NCI-H146 treated with DMSO at 0.1 percent for 48 hours (cell line): ENCODE measurements at regions not wholly inside any gene's neighbourhood (a gene's known extent, or its start where the extent isn't known, plus 50 kb on each side); places are given as distances from the start of the nearest gene placed in this dataset.
"Not testable (repeated sequence)": the region's sequence is repeated elsewhere in the genome, so short reads cannot be mapped to it uniquely, and the experiment has no call there.

Experiments used
- DNase-seq: peaks from one replicate; lab custom pipeline; 2025; ENCODE audit not compliant: unreplicated experiment; lab: John Stamatoyannopoulos, UW

- DNase-seq: no peak
Measured at GRCh38 chr5:176134529-176135223, 103.5 kb upstream of the SIMC1 start.

- not testable (repeated sequence) for DNase-seq
Measured at GRCh38 chr5:176140138-176140537, 98.1 kb upstream of the SIMC1 start.

GRCh38 chr5:176144508-176144907 is 93.7 kb upstream of the SIMC1 start:
- DNase-seq: no peak

DNA sequence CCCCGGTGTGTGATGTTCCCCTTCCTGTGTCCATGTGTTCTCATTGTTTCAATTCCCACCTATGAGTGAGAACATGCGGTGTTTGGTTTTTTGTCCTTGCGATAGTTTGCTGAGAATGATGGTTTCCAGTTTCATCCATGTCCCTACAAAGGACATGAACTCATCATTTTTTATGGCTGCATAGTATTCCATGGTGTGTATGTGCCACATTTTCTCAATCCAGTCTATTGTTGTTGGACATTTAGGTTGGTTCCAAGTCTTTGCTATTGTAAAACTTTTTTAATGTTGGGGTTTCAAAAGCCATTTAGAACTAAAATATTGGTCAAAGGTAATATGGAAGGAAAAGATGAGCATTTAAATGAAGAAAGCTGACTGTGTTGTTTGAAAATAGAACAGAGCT is 88.3 kb upstream of the SIMC1 start:
- not testable (repeated sequence) for DNase-seq

DNA sequence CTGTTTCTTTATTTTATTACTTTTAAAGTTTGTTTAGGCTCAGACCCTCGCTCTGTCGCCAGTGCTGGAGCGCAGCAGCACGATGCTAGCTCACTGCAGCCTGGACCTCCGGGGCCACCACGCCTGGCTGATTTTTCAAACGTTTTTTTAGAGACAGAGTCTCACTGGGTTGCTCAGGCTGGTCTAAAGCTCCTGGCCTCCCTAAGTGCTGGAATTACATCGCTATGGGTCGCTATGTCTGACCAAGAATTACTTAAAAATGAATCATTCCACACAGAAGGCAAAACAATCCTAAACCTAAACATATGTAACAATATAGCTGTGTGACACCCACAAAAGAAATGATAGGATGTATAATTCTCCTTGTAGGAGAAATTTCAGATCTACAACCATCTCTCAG is 86.9 kb upstream of the SIMC1 start:
- DNase-seq: no peak

DNA sequence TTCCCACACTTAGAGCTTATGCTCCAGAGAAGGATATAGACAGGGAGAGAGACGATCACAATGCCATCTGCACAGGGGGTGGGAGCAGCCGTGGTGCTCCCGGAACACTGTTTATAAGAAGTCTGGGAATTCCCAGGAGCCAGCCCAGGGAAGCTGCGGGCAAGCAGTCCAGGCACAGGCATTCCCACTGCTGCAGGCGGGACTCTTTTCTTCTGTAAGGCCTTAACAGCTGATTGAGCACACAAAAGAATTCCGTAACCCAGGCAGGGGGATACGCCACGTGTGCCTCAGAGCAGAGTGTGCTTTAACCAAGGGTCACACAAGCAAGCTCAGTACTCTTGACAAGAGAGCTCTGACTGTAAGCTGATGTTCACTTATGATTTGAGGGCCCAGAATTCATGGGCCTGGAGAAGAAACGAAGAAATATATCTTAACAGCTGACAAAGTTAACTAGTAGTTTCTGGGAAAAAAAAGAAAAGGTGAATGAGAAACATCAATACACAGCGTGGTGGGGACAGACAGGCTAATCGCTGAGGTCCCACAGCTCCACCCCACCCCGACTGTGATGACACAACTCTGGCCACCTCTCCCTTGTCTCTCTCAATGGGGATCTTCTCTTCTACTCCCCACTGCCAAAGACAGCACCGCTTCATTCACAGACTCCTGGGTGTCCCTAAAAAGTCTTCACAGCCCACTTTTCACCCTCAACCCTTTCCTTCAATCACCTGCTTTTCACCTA is 85.9 kb upstream of the SIMC1 start:
- DNase-seq: no peak

- DNase-seq: no peak
Measured at GRCh38 chr5:176152930-176153311, 85.3 kb upstream of the SIMC1 start.

DNA sequence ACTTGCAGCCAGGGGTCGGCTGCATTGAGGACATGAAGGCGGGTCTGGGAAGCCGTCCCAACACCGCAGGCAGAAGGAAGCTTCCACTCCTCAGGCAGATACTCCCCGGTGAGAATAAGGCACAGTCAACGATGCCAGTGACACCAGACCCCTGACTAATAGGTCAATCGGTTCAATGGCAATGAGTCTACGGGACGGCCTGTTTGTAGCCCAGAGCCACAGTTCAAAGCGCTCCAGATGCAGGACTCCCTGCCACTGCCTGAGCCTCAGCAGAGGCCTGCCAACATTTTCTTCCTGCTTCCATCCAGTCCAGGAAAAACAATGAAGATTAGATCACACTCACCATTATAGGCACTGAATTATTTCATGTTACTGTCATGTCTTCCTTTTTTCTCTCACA is 84.5 kb upstream of the SIMC1 start:
- DNase-seq: no peak

- no peak for DNase-seq
Measured at GRCh38 chr5:176154821-176155220, 83.4 kb upstream of the SIMC1 start.

DNA sequence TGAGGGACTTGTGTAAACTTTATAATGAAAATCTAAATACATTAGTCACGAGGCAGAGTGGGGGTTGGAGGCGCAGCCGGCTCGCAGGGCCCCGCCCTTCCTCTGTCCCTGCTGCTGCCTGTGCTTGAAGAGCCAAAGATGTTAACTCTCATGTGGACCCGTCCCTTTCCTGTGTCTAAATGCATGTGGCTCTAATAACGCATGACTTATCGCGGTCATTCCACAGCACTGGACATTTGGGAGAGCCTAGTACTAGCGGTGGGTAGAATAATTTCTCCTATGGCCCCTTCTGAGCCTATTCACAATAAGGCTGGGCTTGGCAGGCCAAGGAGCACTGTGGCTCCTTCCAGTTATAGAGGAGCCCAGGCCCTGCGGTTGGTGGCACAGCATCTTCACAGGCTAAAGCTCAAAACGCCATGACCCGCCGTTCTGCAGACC is 82.3 kb upstream of the SIMC1 start:
- DNase-seq: no peak

- no peak for DNase-seq
Measured at GRCh38 chr5:176157656-176158055, 80.6 kb upstream of the SIMC1 start.

GRCh38 chr5:176161431-176161830 is 76.8 kb upstream of the SIMC1 start:
- DNase-seq: no peak

DNA sequence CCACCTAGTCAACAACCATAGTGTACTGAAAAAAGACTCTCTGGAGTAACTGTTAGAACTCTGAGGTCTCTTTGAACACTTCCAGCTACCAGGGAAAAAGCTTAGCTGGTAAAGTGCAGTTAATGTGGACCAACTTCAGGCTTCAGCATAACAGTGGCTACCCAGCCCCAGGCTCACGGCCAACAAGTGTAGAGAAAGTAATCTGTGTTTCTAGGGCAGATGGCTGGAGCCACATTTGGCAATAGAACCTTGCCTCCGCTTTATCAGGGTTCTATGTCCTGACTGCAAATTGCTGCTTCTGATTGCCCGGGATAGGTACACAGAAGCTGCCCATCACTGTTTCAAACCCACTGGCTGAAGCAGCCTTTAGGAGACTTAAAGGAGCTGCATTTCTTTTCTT is 76.0 kb upstream of the SIMC1 start:
- DNase-seq: no peak

- no peak for DNase-seq
Measured at GRCh38 chr5:176162888-176163287, 75.3 kb upstream of the SIMC1 start.

DNA sequence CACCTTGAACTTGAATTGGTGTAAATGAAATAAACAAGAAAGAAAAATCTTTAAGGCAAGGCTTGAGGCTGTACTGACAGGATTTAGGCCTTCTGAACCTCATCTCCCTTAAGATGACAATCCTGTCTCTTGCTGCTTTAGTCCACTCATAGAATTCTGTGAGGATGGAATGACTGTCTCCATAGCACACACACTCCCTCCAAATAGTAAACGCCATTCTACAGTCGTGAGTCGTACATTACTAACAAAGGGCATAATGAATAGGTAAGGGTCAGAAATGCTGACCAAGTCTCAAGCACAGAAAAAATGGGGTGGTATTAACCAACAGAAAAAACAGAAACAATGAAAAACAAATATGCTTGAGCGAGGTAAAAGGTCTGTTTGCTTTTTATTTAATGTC is 71.8 kb upstream of the SIMC1 start:
- no peak for DNase-seq

- no peak for DNase-seq
Measured at GRCh38 chr5:176167800-176168199, 70.4 kb upstream of the SIMC1 start.

DNA sequence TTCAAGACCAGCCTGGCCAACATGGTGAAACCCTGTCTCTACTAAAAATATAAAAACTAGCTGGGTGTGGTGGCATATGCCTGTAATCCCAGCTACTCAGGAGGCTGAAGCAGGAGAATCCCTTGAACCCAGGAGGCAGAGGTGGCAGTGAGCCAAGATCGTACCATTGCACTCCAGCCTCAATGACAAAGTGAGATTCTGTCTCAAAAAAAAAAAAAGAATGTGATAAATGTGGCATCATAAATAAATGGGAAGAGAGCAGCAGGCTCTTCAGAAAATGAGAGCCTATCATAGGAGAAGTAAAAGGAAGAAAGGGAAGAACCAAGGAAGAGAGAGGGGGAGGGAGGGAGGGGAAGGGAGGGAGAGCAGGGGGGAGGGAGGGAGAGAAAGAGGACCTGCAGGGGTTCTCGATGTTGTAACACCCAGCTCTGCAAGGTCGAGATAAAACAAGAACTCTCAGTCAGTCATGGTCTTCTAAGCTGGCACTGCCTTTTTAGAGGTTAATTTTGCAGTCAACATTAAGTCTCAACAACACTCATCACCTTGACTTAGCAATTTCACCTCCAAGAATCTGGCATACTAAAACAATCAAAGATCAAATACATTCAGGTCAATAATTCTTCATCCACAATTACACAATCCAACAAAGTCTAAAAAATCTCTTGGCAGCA is 68.7 kb upstream of the SIMC1 start:
- no peak for DNase-seq

DNA sequence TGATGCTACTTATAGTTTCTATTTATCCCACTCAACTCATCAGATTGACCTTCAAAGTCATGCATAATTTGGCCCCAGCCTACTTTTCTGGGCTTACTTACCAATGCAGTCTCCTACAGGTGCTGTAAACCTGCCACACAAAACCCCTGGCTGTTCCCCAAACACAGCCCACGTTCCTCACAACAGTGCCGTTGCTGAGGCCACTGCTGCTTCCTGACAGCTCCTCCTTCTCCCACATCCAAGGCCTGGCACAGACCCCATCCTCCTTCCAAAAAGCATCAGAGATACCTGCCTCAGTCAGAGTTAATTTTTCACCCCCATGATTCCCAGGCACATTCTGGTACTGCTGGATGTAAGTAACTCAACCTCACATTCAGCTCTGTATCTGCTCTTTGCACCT is 68.1 kb upstream of the SIMC1 start:
- DNase-seq: no peak

DNA sequence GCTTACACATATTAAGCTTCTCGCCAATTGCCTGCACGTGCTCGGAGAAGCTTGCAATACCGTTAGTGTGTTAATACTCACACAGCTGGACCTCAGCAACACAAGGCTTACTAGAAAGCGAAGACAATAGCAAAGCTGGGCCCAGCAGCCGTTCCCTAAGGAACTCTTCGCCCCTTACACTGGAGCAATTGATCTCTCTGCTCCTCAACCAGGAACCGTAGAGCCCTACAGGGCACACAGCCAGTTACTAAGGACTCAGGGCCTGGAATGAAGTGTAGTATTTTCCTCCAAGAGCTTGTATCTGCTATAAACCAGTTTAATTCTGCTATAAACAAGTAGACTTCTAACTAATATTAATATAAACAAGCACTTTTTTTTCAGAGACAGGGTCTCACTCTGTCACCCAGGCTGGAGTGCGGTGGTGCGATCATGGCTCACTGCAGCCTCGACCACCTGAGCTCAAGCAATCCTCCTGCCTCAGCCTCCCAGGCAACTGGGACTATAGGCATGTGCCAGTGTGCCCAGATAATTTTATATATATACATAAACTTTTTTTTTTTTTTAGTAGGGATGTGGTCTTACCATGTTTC is 67.0 kb upstream of the SIMC1 start:
- no peak for DNase-seq

DNA sequence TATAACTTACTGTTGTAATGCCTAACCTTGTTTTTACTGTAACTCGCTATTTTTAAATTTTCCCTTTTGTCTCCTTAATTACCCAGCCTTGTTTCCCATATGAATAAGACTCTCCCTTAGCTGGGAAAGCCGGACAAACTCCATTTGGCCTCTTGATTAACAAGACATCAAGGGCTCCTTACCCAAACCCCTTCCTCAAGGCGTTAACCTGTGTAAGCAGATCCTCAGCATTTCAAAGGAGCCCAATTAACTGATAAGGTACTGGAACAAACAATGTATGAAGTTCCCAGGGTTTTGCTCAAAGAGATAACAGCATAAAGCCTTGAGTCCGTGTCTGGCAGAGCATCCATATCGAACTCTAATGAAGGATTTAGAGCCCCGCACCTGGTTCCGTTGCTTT is 66.0 kb upstream of the SIMC1 start:
- no peak for DNase-seq

- DNase-seq: no peak
Measured at GRCh38 chr5:176173647-176174046, 64.6 kb upstream of the SIMC1 start.
